Activated CD8-positive, alpha-beta memory T cell treated with anti-CD3 and anti-CD28 coated beads, Interleukin-2, amount 50 U/mL, for 24 hours (primary cell): ENCODE measurements at regions not wholly inside any gene's neighbourhood (a gene's known extent, or its start where the extent isn't known, plus 50 kb on each side); places are given as distances from the start of the nearest gene placed in this dataset.
"Not testable (repeated sequence)": the region's sequence is repeated elsewhere in the genome, so short reads cannot be mapped to it uniquely, and the experiment has no call there.

Experiments
- DNase-seq: peaks from one replicate; pipeline ENCODE4 v3.0.0-alpha.2; 2020; ENCODE audit errors: extremely low read depth

DNA sequence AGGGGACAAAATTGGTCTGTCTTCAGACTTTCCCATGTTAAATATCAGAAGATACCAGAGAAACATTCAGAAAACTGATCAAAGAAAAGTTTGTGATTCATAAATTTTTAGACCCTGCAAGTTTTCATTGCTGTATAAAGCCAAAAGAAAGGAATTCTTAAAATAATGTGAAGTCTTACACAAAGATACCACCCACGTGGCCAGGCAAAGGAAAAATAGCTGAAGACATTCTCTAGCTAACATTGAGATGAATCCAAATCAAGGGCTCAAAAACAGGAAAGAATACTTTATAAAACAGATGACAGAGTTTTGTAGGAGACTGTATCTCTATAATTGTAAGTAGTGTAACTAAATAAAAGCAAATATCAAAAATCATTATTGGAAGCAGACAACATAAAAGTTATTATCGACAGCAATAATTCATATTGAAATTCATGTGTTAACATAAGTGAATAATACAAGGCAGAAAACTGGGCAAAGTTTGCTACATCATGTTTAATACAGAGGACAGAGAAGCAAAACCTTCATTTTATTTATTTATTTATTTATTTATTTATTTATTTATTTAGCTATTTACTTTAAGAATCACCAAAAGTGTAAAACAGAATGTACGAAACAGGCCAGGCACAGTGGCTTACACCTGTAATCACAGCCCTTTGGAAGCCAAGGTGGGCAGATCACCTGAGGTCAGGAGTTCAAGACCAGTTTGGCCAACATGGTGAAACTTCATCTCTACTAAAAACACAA lies 204.6 kb upstream of the SLIT2 start:
- no peak for DNase-seq

GRCh38 chr4:20046179-20046578 lies 205.5 kb upstream of the SLIT2 start:
- DNase-seq, result no peak

DNA sequence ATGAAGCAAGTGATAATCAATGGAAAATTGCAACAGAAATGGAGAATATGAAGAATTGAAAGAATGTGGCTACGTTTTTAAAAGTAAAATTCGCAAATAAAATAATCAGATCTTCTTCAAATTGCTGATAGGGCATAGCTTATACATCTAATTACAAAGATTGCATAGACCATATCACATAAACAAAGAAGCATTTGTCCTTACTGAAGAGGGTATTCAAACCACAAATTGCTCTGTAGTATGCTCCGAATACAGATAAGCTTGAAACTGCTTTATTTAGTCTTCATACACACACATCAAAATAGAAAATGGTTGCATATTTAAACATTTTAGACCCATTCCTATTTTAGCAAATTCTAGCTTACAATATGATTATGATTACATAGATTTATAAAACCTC lies 206.7 kb upstream of the SLIT2 start:
- DNase-seq, result no peak

GRCh38 chr4:20044502-20044911 lies 207.2 kb upstream of the SLIT2 start:
- no peak for DNase-seq

- DNase-seq, result no peak
These were observed 207.7 kb upstream of the SLIT2 start for GRCh38 chr4:20043991-20044390.

DNA sequence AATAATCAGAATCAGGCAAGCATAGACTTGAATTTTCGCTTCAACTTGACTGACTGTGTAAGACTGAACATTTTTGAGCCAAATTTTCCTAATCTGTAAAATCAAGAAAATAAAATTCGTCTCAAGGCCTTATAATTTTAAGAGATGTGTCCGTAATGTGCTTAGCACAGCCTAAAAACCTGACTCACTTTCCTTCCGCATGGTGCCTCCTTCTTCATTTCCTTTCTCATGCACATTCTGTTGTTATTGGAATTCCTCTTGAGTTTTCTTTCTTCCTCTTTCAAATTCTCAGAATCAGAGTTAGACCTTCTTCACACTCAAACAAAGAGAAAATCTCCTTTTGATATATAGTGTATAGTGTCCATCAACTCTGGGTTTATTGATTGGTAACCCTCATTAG lies 208.9 kb upstream of the SLIT2 start:
- DNase-seq, result no peak

DNA sequence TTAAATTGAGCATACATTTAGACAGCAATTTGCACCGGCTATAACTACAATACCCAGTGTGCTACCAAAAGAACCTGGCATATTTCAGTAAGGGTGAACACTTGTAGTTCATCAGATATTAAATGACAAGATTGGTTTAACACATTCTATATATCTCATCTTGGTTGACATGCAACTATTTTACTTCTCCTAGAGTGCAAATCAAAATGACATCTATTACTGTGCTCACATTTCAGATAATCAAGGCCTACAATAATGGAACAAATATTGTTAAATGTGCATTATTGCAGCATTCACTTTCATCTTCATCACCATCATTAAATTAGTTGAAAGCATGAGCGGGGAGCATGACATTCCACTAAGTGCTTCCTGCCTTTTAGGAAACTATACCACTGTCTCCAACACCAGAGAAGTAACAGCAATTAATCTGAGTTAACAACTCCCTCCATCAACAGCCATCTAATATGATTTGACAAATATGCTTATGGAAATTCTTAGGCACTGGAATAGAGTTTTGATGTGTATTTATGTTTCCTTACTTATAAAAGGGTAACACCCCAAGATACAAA lies 209.8 kb upstream of the SLIT2 start:
- DNase-seq, result no peak

DNA sequence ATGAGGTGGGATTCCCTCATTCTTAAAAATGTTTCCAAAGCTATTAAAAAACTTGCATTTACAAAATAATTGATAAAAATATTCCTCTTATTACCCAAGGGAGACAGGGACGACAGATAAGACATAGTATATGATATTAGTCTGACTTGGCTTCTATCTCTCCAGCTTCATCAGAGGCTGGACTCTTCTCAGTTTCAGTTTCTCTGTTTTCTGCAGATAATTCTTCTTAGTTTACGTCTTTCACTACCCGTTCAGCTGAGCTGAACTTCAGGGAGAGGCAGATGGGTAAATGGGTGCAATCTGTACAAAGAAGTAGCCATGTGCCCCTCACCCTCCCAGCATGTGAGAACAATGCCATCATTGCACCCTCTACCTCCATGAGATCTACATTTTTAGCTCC lies 214.0 kb upstream of the SLIT2 start:
- no peak for DNase-seq

DNA sequence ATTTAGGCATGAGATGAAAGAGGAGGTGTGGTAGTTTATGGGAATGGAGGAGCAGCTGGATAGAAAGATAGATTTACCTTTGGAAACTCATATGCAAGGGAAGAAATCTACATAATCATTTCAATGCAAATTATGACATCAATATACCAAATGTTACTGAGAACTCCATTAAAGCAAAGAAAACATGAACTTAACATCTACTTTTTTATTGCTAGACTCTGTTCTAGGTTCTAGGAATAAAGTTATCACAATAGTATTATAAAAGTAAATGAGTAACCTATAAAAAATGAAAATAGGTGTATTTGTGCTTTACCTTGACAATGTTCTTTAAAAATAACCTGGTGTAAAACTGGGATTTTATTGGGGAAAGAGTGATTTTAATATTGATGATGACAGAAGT lies 221.6 kb upstream of the SLIT2 start:
- no peak for DNase-seq

- no peak for DNase-seq
These were observed 223.1 kb upstream of the SLIT2 start for GRCh38 chr4:20028645-20029044.

GRCh38 chr4:20026456-20026855 lies 225.2 kb upstream of the SLIT2 start:
- no peak for DNase-seq

GRCh38 chr4:20022471-20022870 lies 229.2 kb upstream of the SLIT2 start:
- DNase-seq, result no peak

- no peak for DNase-seq
These were observed 231.6 kb upstream of the SLIT2 start for GRCh38 chr4:20020056-20020455.

- no peak for DNase-seq
These were observed 232.2 kb upstream of the SLIT2 start for GRCh38 chr4:20019310-20020015.

GRCh38 chr4:20017777-20018115 lies 234.0 kb upstream of the SLIT2 start:
- no peak for DNase-seq

DNA sequence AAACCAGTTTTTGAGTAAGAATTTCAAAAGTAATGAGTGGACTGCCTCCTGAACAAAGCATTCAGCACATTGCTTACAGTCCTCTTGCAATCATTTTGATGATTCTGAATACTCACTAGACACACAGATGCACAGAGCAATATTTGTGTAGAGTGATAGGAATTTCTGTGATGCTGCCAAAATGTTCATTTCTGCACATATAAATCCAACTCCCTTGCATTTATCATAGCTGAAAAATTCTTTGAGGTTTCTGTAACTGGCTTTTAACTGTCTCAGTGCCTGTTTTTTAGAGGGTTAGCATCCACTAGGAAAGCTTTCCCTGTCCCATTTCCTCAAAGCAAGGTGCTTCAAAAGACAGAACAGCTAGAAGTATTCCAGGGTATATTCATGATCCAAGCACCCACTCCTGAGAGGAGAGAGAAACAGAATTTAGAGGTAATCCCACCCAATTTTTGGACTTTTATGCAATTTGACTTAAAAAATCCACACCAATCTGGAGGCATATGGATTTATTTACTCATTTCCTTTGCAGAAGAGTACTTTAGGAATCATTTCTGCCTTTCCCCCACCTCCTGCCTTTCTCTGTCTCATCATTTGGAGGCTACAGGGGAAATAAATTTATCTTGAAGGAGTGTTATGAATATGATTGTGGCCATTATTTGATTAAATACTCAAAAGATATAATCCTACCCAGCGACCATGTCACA lies 234.5 kb upstream of the SLIT2 start:
- DNase-seq, result no peak

GRCh38 chr4:20015636-20016224 lies 236.0 kb upstream of the SLIT2 start:
- no peak for DNase-seq

GRCh38 chr4:20003836-20004558 lies 247.7 kb upstream of the SLIT2 start:
- not testable (repeated sequence) for DNase-seq

DNA sequence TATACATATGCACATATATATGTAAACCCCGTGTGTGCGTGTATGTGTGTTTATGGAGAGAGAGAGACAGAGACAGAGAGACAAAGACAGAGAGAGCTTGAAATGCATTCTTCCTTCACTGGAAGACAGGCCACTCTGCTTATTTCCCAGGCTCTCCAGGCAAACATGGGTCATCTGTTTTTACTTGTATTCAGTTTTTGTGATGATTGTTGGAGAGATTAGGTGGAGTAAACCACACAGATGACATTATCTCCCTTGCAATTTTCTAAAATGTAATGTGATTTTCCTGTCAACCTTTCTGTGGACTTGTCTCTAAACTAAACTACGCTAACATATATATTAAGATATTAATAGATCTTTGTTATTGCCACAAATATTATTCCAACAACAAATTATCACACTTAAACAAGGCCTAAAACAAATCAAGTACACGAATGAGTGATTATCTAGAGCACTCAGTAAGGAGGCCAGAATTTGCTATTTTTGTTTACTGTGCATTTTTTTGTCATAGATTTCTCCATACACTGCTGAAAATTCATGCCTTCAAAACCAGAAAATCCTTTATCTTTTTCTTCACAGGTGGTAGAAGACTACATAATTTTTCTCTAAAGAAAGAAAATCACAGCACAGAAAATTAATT lies 251.8 kb upstream of the SLIT2 start:
- no peak for DNase-seq

DNA sequence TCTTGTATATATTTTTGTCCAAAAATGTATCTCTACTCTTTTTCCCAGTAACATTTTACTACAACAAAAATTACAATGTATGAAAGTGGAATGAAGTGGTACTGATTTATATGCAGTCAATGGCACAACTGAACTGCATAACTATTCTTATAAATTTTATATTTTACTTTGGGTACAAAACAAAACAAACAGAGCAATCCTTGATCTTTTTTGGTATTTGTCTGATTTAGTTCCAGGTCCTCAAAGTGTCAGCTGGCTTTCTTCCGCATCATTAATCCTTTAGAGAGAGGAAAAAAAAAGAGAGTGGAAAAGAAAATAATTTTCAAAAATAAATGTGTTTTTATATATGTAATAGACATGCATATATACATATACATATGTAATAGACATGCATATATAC lies 252.4 kb upstream of the SLIT2 start:
- no peak for DNase-seq

GRCh38 chr4:19993242-19993641 lies 258.5 kb upstream of the SLIT2 start:
- DNase-seq, result no peak
